K562 (cell line): ENCODE measurements at regions not wholly inside any gene's neighbourhood (a gene's known extent, or its start where the extent isn't known, plus 50 kb on each side); places are given as distances from the start of the nearest gene placed in this dataset.

ENCODE experiments used
- ARID2 ChIP-seq: fragments of 450-650 bp; IDR thresholded peaks from 2 replicates; pipeline ENCODE4 v1.6.1; 2017; ENCODE audit warnings: antibody characterized with exemption, mild to moderate bottlenecking
- BMI1 ChIP-seq: fragments of 150-350 bp; IDR thresholded peaks from 2 replicates; pipeline ENCODE4 v1.6.1; 2014; ENCODE audit warnings: low read length
- C11orf30 ChIP-seq: fragments of 450-650 bp; IDR thresholded peaks from 2 replicates; pipeline ENCODE4 v1.6.1; 2016; ENCODE audit warnings: low read depth, mild to moderate bottlenecking
- CBFA2T3 ChIP-seq: fragments of 450-650 bp; IDR thresholded peaks from 2 replicates; pipeline ENCODE4 v1.6.1; 2017
- DEAF1 ChIP-seq: fragments of 450-650 bp; formaldehyde crosslinking; IDR thresholded peaks from 2 replicates; pipeline ENCODE4 v1.4.0; 2020; ENCODE audit warnings: mild to moderate bottlenecking, moderate library complexity
- DIDO1 ChIP-seq: fragments of 450-650 bp; IDR thresholded peaks from 2 replicates; pipeline ENCODE4 v1.6.1; 2016; ENCODE audit warnings: low read depth, missing biosample characterization, missing genetic modification characterization
- ERF ChIP-seq: fragments of 450-650 bp; formaldehyde crosslinking; IDR thresholded peaks from 2 replicates; pipeline ENCODE4 v1.4.0; 2020; ENCODE audit warnings: mild to moderate bottlenecking, mixed read lengths
- EWSR1 ChIP-seq: fragments of 450-650 bp; IDR thresholded peaks from 2 replicates; pipeline ENCODE4 v1.6.1; 2018; ENCODE audit warnings: borderline replicate concordance, mild to moderate bottlenecking, low read depth, moderate library complexity; ENCODE audit not compliant: partially characterized antibody
- GABPB2 ChIP-seq: fragments of 250-450 bp; sonication (Bioruptor Pico); conservative IDR thresholded peaks from 2 replicates; pipeline ENCODE4 v1.5.1; 2021; ENCODE audit warnings: mild to moderate bottlenecking
- HCFC1 ChIP-seq: IDR thresholded peaks from 2 replicates; pipeline ENCODE4 v1.6.1; 2012; ENCODE audit warnings: low read depth, low read length, improper control_type of control experiment
- HDAC2 ChIP-seq: fragments of 450-650 bp; IDR thresholded peaks from 2 replicates; pipeline ENCODE4 v1.6.1; 2016; ENCODE audit warnings: mild to moderate bottlenecking
- HNRNPLL ChIP-seq: fragments of 200-400 bp; formaldehyde crosslinking; IDR thresholded peaks from 2 replicates; pipeline ENCODE4 v1.6.1; 2017; ENCODE audit warnings: low read length, low read depth, mild to moderate bottlenecking; ENCODE audit not compliant: poor library complexity, severe bottlenecking
- MNT ChIP-seq, 2 experiments: fragments of 450-650 bp; conservative IDR thresholded peaks; 2 replicates each; pipeline ENCODE4 v1.6.1; 2017; ENCODE audit warnings: mild to moderate bottlenecking in 2 of 2, moderate library complexity in 2 of 2
- MXI1 ChIP-seq: IDR thresholded peaks from 2 replicates; pipeline ENCODE4 v1.6.1; 2011; ENCODE audit warnings: low read depth, mild to moderate bottlenecking, improper control_type of control experiment, low read length
- NFYB ChIP-seq: IDR thresholded peaks from 2 replicates; pipeline ENCODE4 v1.6.1; 2011; ENCODE audit warnings: mild to moderate bottlenecking, moderate library complexity; ENCODE audit not compliant: insufficient read length; ENCODE audit errors: extremely low read depth
- NKRF ChIP-seq: fragments of 450-650 bp; IDR thresholded peaks from 2 replicates; pipeline ENCODE4 v1.6.1; 2016; ENCODE audit warnings: borderline replicate concordance
- PTRF ChIP-seq: fragments of 450-650 bp; IDR thresholded peaks from 2 replicates; pipeline ENCODE4 v1.6.1; 2016; ENCODE audit warnings: mild to moderate bottlenecking, missing genetic modification characterization, missing compliant biosample characterization
- SETDB1 ChIP-seq: IDR thresholded peaks from one replicate; pipeline ENCODE4 v1.6.1; 2012; ENCODE audit warnings: low read length, control low read depth, inconsistent platforms
- SREBF1 ChIP-seq: fragments of 150-350 bp; IDR thresholded peaks from 2 replicates; pipeline ENCODE4 v1.6.1; 2014; ENCODE audit warnings: antibody characterized with exemption, low read depth, low read length, borderline replicate concordance
- ZFP30 ChIP-seq: fragments of 250-450 bp; sonication (Bioruptor Pico); IDR thresholded peaks from 2 replicates; pipeline ENCODE4 v1.8.0; 2022; ENCODE audit warnings: moderate library complexity, mild to moderate bottlenecking, inconsistent platforms, borderline replicate concordance
- ZNF146 ChIP-seq: IDR thresholded peaks from one replicate; pipeline ENCODE4 v1.6.1; 2018; ENCODE audit warnings: missing compliant biosample characterization; ENCODE audit not compliant: unreplicated experiment
- ZNF239 ChIP-seq: fragments of 250-450 bp; sonication (Bioruptor Pico); IDR thresholded peaks from 2 replicates; pipeline ENCODE4 v1.4.0; 2020; ENCODE audit warnings: mild to moderate bottlenecking
- ZNF431 ChIP-seq: sonication (generic); formaldehyde crosslinking; IDR thresholded peaks from 2 replicates; pipeline ENCODE4 v1.8.0; 2022; ENCODE audit warnings: mild to moderate bottlenecking, missing genetic modification reagents

- TF ChIP-seq HNRNPLL (no peak), NFYB (peak; percentile 55), ERF (CRISPR knock-in tag) (peak; percentile 34), CBFA2T3 (peak; percentile 21; the same call in 1 of the 2 replicates), DEAF1 (CRISPR knock-in tag) (no peak), EWSR1 (no peak), DIDO1 (tag) (0 out of 2 replicates have a peak, but pooled peaks have one; percentile 14), PTRF (tag) (peak; percentile 69; the same call in 1 of the 2 replicates), MNT (conservative IDR thresholded peaks at IDR 0.05) (peak in 1 of 2 experiments; percentile 55; a peak in 2 of 4 replicates), MXI1 (no peak), GABPB2 (no peak), ZNF431 (CRISPR knock-in tag) (no peak), ARID2 (no peak), ZNF146 (no peak), HDAC2 (peak; percentile 80), SREBF1 (no peak), SETDB1 (no peak), ZFP30 (CRISPR knock-in tag) (no peak), HCFC1 (peak; percentile 20; the same call in 1 of the 2 replicates), NKRF (no peak), BMI1 (no peak), C11orf30 (peak; percentile 56), ZNF239 (CRISPR knock-in tag) (peak; percentile 82)
These were observed 58.4 kb upstream of the EPS8L3 start (continued) for GRCh38 chr1:109821831-109822745.
